HG02610 (cell line): ENCODE measurements at regions not wholly inside any gene's neighbourhood (a gene's known extent, or its start where the extent isn't known, plus 50 kb on each side); places are given as distances from the start of the nearest gene placed in this dataset.

ENCODE experiments used
- ATAC-seq: cut with Tn5 transposase; IDR thresholded peaks from one replicate; pipeline ENCODE4 v1.9.1; 2021; ENCODE audit warnings: mild to moderate bottlenecking, moderate library complexity; ENCODE audit not compliant: unreplicated experiment

DNA sequence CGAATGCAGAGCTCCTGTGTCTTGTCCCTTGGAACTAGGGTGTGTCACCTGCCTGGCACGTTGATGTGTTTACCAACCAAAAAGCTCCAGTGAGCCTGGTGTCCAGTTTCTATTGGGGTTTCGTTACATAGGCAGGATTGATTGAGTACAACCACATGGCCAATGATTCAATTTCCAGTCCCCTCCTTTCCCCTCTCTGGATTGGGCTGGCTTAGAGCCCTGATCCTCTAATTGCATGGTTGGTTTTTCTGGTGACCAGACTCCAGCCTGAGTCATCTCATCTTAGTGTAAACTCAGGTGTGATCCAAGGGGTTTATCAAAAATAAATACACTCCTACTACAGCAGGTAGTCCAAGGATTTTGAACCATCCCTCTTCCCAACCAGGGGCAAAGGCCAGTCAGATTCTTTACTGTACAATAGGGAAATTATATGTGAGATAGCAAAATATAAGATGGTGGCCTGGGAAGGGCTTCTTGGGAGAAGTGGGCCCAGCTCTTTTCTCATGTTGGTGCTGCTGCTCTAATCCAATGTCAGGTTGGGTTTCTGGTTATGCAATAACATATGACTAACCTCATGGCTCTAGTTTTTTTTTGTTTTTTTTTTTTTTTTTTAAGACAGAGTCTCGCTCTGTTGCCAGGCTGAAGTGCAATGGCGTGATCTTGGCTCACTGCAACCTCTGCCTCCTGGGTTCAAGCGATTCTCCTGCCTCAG lies 64.7 kb upstream of the MGAT5 start:
- ATAC-seq = no peak

GRCh38 chr2:134190062-134190806 lies 63.6 kb upstream of the MGAT5 start:
- ATAC-seq = no peak

GRCh38 chr2:134190807-134191203 lies 63.1 kb upstream of the MGAT5 start:
- no peak for ATAC-seq

- ATAC-seq = no peak
These were observed 62.0 kb upstream of the MGAT5 start for GRCh38 chr2:134191835-134192234.

DNA sequence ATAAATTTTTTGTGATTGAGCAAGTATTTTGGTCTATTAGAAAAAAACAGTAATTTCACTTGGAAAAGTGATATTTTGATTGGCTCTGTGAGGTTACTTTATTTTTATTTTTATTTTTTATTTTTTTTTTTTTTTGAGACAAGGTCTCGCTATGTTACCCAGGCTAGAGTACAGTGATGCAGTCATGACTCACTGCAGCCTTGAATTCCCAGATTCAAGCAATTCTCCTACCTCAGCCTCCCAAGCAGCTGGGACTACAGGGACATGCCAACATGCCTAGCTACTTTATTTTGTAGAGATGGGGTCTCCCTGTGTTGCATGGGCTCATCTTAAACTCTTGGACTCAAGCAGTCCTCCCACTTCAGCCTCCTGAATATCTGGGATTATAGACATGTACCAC lies 60.9 kb upstream of the MGAT5 start:
- no peak for ATAC-seq

DNA sequence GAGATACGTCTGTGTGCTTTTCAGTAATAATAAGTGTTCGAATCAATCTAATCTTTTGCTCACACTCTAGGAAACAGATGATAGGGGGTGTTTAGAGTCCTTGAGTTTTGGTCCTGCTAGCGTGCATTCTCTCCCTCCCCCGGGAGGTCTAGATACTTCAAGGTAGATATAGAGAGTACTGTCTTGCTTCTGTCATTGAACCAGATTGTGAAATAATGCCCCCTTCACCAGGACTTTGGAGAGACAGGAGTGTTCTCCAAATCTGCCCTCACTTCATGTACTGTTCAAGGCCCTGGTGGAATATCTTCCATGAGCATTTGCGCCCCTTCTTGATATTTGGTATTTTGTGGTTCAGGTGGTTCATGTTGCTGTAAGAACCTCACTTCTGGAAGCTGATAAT lies 59.4 kb upstream of the MGAT5 start:
- no peak for ATAC-seq

DNA sequence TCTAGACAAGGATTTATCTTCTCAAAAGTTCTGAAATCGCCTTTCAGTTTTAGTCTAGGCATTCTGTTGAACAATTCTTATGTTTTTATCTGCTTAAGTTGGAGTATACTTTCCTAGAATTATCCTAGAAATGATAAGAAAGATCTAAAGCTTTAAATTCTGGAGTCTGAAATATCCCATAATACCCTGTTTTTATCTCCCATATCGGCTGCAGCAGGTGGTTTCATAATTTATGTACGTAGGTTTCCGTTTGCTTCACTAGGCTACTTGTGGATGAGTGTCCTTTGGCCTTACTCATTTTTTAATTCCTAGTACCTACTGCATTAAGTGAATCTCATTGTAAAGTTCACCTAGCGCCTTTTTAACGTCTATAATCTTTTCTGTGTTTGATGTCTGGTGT lies 58.5 kb upstream of the MGAT5 start:
- ATAC-seq = no peak

- ATAC-seq = no peak
These were observed 56.4 kb upstream of the MGAT5 start for GRCh38 chr2:134197445-134197844.

DNA sequence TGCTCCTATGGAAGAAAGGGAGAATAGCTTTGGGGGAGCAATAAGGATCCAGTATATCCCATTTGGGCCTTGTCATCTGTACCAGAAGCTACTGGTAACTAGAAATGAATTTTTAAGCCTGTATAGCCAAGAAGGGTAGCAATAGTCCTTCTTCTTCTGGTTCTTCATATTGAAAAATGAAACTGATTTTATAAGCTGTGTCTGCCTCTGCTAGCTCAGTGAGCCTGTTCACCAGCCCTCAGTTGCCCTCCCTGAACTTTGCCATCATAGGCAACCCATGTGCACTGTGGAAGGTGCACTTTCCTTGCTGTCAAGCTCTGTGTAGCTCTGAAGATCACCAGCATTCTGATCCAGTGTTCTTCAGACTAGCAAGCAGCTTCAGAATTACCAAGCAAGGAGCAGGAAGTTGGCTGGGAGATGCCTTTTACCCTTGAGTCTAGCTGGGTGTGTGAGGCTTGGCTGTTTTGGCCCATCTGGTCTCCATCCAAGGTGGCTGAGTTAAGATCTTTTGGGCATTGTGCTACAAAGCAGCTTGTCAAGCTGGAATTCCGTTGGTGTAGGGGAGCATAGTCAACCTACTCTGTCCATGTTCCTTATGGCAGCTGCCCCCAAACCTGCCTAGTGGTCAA lies 55.8 kb upstream of the MGAT5 start:
- no peak for ATAC-seq

DNA sequence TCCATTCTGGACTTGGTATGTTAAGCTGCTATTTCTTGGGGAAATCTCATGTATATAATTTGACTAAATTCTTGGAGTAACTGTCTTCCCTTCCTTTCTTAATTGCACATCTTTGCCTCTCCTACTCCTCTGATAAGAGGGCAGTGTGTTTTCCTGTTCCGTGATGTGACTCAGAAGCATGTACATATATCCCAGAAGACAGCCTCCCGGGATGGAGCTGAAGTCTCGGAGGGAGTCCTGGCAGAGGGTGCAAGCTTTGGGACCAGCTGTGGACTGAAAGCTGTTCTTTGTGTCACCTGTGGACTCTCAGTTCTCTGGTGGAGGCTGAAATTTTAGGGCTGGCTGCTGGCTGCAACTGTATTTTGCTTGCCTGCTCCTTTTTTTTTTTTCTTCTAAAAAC lies 54.7 kb upstream of the MGAT5 start:
- ATAC-seq = no peak

- ATAC-seq = no peak
These were observed 53.7 kb upstream of the MGAT5 start for GRCh38 chr2:134200036-134200618.

DNA sequence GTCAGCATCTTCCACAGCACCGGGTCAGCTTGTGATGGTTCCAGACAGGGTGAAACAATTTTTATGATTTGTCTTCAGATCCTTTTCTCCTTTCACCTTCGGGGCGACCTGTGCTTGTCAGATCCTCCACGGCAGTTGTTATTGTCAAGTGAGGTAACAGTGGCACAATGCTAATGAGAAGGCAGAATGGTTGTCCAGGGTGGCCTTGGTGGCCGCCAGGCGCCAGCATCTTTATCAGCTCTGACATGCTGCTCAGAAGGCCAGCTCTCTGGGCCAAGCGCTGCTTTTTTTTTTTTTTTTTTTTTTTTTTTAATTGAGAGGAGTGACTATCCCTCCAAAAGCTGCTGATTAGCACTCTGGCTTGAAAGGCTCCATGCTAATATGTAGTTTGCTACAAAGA lies 52.3 kb upstream of the MGAT5 start:
- ATAC-seq = no peak

- ATAC-seq = no peak
These were observed 51.5 kb upstream of the MGAT5 start for GRCh38 chr2:134202371-134202770.

DNA sequence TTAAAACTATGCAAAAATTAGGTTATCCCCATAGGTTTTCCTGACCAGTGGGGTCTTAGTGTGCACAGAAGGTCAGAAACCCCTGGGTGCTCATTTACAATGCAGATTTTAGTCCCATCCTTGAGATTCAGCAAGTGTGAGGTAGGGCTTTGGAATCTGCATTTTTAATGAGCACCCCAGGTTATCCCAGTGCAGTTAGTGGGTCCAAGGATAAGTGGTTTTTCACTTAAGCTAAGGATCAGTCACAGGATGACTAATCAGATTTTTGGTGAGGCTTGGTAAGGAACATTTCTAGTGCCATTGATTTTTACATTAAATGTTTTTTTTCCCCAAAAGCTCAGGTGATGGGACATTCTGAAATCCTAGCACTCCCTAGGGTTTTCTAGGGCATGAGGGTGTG lies 50.7 kb upstream of the MGAT5 start:
- ATAC-seq = no peak
